Body of pancreas (tissue), 4 donors: ENCODE measurements at regions not wholly inside any gene's neighbourhood (a gene's known extent, or its start where the extent isn't known, plus 50 kb on each side); places are given as distances from the start of the nearest gene placed in this dataset.

ENCODE experiments used
- CTCF ChIP-seq, 7 experiments: fragments of 450-650 bp in 4 of 7; fragments of 200-600 bp in 3 of 7; sonication (generic) in 3 of 7; IDR thresholded peaks; one replicate each; pipeline ENCODE4 v1.5.1; 2016 to 2019; ENCODE audit warnings: antibody characterized with exemption in 7 of 7
- POLR2A ChIP-seq, 3 donors: fragments of 450-650 bp; IDR thresholded peaks; one replicate each; pipeline ENCODE4 v1.6.1; 2016; ENCODE audit warnings: antibody characterized with exemption in 3 of 3, mild to moderate bottlenecking in 2 of 3

GRCh38 chr12:20197411-20197810 lies 170.9 kb upstream of the PDE3A start:
- TF ChIP-seq CTCF (IDR thresholded peaks at IDR 0.05) (no peak), POLR2A (IDR thresholded peaks at IDR 0.05) (no peak)
